GM12878 (cell line): ENCODE measurements at regions not wholly inside any gene's neighbourhood (a gene's known extent, or its start where the extent isn't known, plus 50 kb on each side); places are given as distances from the start of the nearest gene placed in this dataset.

Experiments used
- EGR1 ChIP-seq, 2 experiments: IDR thresholded peaks; 1 replicate in 1 of 2; 2 replicates in 1 of 2; pipeline ENCODE4 v1.6.1; 2011 to 2012; ENCODE audit warnings: low read depth in 2 of 2, low read length in 2 of 2, borderline replicate concordance in 1 of 2, mild to moderate bottlenecking in 1 of 2, moderate library complexity in 1 of 2
- HDGF ChIP-seq: fragments of 450-650 bp; IDR thresholded peaks from 2 replicates; pipeline ENCODE4 v1.6.1; 2016; ENCODE audit warnings: antibody characterized with exemption
- JUNB ChIP-seq: IDR thresholded peaks from 2 replicates; pipeline ENCODE4 v1.6.1; 2016; ENCODE audit warnings: antibody characterized with exemption, mild to moderate bottlenecking
- MEF2B ChIP-seq: fragments of 450-650 bp; IDR thresholded peaks from 2 replicates; pipeline ENCODE4 v1.6.1; 2018; ENCODE audit warnings: mild to moderate bottlenecking, moderate library complexity; ENCODE audit not compliant: partially characterized antibody, poor library complexity, severe bottlenecking
- PAX5 ChIP-seq: IDR thresholded peaks from 2 replicates; pipeline ENCODE4 v1.6.1; 2011; ENCODE audit warnings: low read depth, low read length, borderline replicate concordance
- POLR2AphosphoS2 ChIP-seq: IDR thresholded peaks from 2 replicates; pipeline ENCODE4 v1.6.1; 2011; ENCODE audit warnings: low read depth, mild to moderate bottlenecking, low read length, improper control_type of control experiment, moderate library complexity
- RUNX3 ChIP-seq: IDR thresholded peaks from 2 replicates; pipeline ENCODE4 v1.6.1; 2012; ENCODE audit warnings: low read length, inconsistent platforms
- SP1 ChIP-seq: IDR thresholded peaks from one replicate; pipeline ENCODE4 v1.6.1; 2011; ENCODE audit warnings: low read depth, low read length
- STAT1 ChIP-seq: fragments of 450-650 bp; conservative IDR thresholded peaks from 2 replicates; pipeline ENCODE4 v1.6.1; 2014; ENCODE audit warnings: antibody characterized with exemption, mild to moderate bottlenecking
- ZNF207 ChIP-seq: fragments of 450-650 bp; IDR thresholded peaks from 2 replicates; pipeline ENCODE4 v1.6.1; 2014; ENCODE audit warnings: antibody characterized with exemption, mild to moderate bottlenecking, borderline replicate concordance
- TF ChIP-seq, protein P1 (sequence below): fragments of 450-650 bp; IDR thresholded peaks from 2 replicates; pipeline ENCODE4 v1.6.1; 2017; ENCODE audit warnings: antibody characterized with exemption, mild to moderate bottlenecking, moderate library complexity
- TF ChIP-seq, protein P2 (sequence below): fragments of 450-650 bp; IDR thresholded peaks from 2 replicates; pipeline ENCODE4 v1.6.1; 2017; ENCODE audit warnings: mild to moderate bottlenecking
- TF ChIP-seq, protein P3 (sequence below): IDR thresholded peaks from 2 replicates; pipeline ENCODE4 v1.6.1; 2011; ENCODE audit warnings: borderline replicate concordance, low read depth, mild to moderate bottlenecking, moderate library complexity, low read length; ENCODE audit not compliant: insufficient read depth, poor library complexity, severe bottlenecking
- TF ChIP-seq, protein P4 (sequence below): fragments of 450-650 bp; IDR thresholded peaks from 2 replicates; pipeline ENCODE4 v1.6.1; 2018; ENCODE audit warnings: borderline replicate concordance, mild to moderate bottlenecking; ENCODE audit not compliant: partially characterized antibody
- TF ChIP-seq, protein P5 (sequence below): fragments of 450-650 bp; formaldehyde crosslinking; IDR thresholded peaks from 2 replicates; pipeline ENCODE4 v1.4.0; 2020; ENCODE audit warnings: mild to moderate bottlenecking, moderate library complexity

DNA sequence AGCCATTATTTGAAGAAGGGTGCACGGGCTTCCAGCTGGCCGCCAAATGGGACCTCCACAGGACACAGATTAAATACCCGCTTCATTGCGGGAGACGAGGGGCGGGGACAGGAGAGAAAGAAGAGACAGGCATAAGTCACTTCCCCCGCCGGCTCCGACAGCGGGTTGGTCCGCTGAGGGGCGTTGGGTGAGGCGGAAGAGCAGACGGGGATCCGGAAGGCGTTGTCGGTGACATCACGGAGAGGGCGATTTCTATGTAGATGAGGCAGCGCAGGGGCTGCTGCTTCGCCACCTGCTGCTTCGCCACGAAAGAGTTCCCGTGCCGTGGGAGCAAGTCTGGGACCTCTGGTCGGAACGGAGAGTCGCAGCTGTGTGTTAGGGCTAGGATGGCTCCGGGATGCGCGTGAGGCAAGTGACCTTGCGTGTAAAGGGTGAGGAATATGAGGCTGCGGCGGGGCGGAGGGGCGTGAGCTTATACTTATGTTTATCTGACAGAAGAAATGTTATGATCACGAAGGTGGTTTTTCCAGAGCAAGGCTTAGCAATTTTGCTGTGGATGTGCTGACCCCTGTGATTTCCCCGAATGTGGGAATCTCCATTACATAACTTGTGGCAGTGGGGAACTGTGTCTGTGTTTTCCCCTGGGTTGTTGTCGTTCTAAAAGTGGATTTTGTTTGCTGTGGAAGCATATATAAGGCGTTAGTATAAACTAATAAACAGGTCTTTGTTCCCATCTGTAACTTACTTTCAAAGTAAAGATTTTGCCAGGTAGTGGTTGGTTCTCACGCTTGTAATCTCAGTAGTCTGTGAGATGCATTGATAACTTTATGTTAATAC is 52.9 kb downstream of the PPIAL4C start (continued):
- TF ChIP-seq, protein P1, sequence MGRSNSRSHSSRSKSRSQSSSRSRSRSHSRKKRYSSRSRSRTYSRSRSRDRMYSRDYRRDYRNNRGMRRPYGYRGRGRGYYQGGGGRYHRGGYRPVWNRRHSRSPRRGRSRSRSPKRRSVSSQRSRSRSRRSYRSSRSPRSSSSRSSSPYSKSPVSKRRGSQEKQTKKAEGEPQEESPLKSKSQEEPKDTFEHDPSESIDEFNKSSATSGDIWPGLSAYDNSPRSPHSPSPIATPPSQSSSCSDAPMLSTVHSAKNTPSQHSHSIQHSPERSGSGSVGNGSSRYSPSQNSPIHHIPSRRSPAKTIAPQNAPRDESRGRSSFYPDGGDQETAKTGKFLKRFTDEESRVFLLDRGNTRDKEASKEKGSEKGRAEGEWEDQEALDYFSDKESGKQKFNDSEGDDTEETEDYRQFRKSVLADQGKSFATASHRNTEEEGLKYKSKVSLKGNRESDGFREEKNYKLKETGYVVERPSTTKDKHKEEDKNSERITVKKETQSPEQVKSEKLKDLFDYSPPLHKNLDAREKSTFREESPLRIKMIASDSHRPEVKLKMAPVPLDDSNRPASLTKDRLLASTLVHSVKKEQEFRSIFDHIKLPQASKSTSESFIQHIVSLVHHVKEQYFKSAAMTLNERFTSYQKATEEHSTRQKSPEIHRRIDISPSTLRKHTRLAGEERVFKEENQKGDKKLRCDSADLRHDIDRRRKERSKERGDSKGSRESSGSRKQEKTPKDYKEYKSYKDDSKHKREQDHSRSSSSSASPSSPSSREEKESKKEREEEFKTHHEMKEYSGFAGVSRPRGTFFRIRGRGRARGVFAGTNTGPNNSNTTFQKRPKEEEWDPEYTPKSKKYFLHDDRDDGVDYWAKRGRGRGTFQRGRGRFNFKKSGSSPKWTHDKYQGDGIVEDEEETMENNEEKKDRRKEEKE: peak; percentile 76
- TF ChIP-seq PAX5 (peak; percentile 55; the same call in 1 of the 2 replicates), JUNB (peak; percentile 58), STAT1 (peak; percentile 83; the same call in 1 of the 2 replicates), HDGF (peak; percentile 97), POLR2AphosphoS2 (peak; percentile 98), MEF2B (peak; percentile 74), ZNF207 (peak; percentile 89), SP1 (peak; percentile 72), EGR1 (IDR thresholded peaks at IDR 0.05; ENCODE audit: borderline replicate concordance in 1 of 2, low read depth in 2 of 2, low read length in 2 of 2) (peak in 1 of 2 experiments; percentile 89; a peak in 2 of 3 replicates), RUNX3 (peak; percentile 88)
- TF ChIP-seq, protein P2, sequence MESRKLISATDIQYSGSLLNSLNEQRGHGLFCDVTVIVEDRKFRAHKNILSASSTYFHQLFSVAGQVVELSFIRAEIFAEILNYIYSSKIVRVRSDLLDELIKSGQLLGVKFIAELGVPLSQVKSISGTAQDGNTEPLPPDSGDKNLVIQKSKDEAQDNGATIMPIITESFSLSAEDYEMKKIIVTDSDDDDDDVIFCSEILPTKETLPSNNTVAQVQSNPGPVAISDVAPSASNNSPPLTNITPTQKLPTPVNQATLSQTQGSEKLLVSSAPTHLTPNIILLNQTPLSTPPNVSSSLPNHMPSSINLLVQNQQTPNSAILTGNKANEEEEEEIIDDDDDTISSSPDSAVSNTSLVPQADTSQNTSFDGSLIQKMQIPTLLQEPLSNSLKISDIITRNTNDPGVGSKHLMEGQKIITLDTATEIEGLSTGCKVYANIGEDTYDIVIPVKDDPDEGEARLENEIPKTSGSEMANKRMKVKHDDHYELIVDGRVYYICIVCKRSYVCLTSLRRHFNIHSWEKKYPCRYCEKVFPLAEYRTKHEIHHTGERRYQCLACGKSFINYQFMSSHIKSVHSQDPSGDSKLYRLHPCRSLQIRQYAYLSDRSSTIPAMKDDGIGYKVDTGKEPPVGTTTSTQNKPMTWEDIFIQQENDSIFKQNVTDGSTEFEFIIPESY: 0 out of 2 replicates have a peak, but pooled peaks have one; percentile 40
- TF ChIP-seq, protein P3, sequence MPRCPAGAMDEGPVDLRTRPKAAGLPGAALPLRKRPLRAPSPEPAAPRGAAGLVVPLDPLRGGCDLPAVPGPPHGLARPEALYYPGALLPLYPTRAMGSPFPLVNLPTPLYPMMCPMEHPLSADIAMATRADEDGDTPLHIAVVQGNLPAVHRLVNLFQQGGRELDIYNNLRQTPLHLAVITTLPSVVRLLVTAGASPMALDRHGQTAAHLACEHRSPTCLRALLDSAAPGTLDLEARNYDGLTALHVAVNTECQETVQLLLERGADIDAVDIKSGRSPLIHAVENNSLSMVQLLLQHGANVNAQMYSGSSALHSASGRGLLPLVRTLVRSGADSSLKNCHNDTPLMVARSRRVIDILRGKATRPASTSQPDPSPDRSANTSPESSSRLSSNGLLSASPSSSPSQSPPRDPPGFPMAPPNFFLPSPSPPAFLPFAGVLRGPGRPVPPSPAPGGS: peak; percentile 91
- TF ChIP-seq, protein P4, sequence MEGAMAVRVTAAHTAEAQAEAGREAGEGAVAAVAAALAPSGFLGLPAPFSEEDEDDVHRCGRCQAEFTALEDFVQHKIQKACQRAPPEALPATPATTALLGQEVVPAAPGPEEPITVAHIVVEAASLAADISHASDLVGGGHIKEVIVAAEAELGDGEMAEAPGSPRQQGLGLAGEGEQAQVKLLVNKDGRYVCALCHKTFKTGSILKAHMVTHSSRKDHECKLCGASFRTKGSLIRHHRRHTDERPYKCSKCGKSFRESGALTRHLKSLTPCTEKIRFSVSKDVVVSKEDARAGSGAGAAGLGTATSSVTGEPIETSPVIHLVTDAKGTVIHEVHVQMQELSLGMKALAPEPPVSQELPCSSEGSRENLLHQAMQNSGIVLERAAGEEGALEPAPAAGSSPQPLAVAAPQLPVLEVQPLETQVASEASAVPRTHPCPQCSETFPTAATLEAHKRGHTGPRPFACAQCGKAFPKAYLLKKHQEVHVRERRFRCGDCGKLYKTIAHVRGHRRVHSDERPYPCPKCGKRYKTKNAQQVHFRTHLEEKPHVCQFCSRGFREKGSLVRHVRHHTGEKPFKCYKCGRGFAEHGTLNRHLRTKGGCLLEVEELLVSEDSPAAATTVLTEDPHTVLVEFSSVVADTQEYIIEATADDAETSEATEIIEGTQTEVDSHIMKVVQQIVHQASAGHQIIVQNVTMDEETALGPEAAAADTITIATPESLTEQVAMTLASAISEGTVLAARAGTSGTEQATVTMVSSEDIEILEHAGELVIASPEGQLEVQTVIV: peak; percentile 60
- TF ChIP-seq, protein P5, sequence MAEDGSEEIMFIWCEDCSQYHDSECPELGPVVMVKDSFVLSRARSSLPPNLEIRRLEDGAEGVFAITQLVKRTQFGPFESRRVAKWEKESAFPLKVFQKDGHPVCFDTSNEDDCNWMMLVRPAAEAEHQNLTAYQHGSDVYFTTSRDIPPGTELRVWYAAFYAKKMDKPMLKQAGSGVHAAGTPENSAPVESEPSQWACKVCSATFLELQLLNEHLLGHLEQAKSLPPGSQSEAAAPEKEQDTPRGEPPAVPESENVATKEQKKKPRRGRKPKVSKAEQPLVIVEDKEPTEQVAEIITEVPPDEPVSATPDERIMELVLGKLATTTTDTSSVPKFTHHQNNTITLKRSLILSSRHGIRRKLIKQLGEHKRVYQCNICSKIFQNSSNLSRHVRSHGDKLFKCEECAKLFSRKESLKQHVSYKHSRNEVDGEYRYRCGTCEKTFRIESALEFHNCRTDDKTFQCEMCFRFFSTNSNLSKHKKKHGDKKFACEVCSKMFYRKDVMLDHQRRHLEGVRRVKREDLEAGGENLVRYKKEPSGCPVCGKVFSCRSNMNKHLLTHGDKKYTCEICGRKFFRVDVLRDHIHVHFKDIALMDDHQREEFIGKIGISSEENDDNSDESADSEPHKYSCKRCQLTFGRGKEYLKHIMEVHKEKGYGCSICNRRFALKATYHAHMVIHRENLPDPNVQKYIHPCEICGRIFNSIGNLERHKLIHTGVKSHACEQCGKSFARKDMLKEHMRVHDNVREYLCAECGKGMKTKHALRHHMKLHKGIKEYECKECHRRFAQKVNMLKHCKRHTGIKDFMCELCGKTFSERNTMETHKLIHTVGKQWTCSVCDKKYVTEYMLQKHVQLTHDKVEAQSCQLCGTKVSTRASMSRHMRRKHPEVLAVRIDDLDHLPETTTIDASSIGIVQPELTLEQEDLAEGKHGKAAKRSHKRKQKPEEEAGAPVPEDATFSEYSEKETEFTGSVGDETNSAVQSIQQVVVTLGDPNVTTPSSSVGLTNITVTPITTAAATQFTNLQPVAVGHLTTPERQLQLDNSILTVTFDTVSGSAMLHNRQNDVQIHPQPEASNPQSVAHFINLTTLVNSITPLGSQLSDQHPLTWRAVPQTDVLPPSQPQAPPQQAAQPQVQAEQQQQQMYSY (CRISPR knock-in tag): peak; percentile 98
